GM18858 (cell line): ENCODE measurements at regions not wholly inside any gene's neighbourhood (a gene's known extent, or its start where the extent isn't known, plus 50 kb on each side); places are given as distances from the start of the nearest gene placed in this dataset.

ENCODE experiments used
- ATAC-seq: cut with Tn5 transposase; IDR thresholded peaks from one replicate; pipeline ENCODE4 v1.9.1; 2021; ENCODE audit not compliant: unreplicated experiment

DNA sequence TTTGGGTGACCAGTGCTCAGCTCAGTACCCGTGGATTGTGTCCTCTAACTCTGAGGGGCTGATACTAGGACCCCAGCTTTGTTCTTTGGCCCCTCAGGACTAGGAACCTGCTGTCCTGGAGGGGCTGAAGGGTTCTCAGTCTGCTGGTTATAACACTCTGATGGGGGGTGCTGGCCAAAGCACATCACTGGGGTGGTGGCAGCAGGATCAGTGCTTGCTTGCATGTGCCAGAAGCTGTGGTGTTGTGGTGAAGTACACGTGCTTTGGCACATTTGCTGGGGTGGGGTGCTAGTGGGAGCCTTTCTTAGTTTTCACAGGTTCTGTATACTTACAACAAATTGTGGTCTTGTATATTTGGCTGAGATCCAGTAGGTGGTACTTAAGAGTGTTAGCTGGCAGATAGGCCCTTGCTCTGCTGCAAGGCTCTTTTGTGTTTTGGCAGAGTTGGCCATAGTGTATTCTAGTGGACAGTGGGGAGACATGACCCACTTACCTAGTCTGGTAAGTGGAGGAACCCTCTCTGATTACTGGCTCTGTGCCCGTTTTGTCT is 344.3 kb downstream of the EDEM1 start:
- no peak for ATAC-seq

DNA sequence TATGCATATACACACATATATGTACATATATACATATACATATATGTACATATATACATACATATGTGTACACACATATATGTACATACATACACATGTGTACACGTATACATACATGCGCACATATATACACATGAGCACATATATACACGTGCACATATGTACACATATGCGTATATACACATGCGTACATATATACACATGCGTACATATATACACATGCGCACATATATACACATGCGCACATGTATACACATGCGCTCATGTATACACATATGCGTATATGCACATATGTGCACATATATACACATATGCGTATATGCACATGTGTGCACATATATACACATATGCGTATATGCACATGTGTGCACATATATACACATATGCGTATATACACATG is 353.0 kb downstream of the EDEM1 start:
- no peak for ATAC-seq

DNA sequence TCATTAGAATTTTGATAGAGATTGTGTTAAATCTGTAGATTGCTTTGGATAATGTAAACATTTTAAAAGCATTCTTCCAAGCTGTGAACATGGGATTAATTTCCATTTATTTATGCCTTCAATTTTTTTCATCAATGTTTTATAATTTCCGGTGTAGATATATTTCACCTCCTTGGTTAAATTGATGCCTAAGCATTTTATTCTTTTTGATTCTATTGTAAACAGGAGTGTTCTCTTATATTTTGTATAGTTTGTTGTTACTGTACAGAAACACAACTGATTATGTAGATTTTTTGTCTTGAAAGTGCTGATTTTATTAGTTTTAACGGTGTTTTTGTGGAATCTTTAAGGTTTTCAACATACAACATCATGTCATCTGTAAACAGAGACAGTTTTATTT is 355.0 kb downstream of the EDEM1 start:
- no peak for ATAC-seq

DNA sequence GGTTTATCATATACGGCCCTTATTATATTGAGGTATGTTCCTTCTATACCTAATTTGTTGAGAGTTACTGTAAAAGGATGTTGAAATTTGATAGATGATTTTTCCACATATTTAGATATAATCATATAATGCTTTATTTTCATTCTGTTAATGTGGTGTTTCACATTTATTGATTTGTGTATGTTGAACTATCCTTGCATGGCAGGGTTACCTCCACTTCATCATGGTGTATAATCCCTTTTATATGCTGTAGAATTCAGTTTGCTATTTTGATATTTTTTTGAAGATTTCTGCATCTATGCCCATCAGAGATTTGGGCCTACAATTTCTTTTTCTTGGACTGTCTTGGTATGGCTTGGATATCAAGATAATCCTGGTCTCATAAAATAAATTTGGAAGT is 355.5 kb downstream of the EDEM1 start:
- no peak for ATAC-seq

DNA sequence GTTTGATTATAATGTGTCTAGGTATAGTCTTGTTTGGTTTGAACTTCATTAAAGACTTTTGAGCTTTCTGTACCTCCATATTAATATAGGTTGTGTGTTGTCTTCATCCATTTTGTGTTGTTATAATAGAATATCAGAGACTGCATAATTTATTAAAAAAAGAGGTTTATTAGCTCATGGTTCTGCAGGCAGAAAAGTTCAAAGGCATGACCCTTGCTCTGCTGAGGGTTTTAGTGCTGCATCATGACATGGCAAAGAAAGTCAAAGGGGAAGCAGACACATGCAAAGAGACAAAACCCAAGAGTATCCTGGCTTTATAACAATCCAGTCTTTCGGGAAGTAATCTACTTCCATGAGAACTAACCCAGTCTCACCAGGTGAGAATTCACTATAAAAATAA is 358.2 kb downstream of the EDEM1 start:
- ATAC-seq = no peak

DNA sequence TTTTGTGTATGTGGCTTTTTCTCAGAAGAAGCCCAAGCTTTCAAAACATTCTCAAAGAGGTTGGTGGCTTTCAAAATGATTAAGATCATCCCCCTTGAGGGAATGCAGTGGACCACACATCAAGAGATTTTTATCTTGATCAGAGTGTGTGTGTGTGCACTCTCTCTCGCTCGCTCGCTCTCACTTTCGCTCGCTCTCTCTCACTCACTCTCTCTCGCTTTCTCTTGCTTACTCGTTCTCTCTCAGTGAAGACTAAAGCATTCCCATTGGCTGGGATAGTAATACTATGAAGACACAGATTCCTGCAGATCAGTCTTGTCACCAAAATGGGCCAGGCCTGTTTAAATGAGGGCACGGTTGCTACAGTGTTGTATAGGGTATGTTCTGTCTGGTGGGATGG is 365.7 kb downstream of the EDEM1 start:
- ATAC-seq = no peak

DNA sequence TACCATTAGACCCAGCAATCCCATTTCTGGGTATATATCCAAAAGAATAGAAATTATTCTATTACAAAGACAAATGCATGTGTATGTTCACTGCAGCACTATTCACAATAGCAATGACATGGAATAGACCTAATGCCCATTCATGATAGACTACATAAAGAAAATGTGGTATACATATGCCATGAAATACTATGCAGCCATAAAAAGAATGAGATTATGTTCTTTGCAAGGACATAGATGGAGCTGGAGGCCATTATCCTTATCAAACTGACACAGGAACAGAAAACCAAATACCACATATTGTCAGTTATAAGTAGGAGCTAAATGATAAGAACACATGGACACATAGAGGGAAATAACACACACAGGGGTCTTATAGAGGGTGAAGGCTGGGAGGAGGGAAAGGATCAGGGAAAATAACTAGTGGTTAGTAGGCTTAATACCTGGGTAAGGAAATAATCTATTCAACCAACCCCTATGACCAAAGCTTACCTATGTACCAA is 366.8 kb downstream of the EDEM1 start:
- ATAC-seq = no peak

DNA sequence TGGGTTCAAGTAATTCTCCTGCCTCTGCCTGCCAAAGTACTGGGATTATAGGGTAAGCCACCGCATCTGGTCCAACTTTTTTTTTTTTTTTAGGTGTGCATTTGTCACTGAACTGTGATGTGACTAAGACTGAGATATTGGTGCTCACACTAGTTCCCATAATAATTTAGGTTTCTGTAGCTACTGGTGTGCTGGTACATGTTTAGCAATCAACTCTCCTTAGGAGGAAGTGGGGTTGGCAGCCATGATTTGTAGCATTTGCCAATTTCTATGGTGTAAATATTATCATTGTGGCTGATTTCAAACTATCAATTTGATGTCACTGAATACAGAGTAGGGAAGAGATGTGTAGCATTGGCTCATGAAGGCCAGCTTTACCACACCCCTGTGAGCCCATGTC is 372.7 kb downstream of the EDEM1 start:
- no peak for ATAC-seq

DNA sequence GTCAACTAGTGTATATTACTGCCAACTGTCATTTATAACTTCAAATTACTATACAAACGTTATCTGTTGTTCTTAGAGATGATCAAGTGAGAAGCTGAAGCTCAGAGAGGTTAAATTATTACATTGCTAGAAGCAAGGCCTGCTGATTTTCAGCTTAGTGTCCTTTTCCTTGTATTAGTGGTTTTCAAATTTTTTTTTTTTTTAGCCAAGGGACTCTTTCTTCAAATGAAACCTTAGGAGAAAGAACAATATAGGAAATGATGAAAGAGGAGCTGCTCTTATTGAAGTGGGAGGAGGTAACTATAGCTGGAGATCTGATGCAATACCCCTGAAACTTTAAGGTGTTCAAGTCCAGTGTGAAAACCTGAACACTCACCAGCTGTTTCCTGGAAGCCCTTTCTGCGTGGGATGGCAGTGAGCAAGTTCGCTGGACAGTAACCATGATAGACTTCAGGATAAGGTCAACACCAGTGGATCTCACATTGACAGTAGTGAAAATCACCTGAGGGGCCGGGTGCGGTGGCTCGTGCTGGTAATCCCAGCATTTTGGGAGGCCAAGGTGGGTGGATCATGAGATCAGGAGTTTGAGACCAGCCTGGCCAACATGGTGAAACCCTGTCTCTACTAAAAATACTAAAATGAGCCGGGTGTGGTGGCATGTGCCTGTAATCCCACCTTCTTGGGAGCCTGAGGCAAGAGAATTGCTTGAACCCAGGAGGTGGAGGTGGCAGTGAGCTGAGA is 376.2 kb downstream of the EDEM1 start:
- no peak for ATAC-seq

DNA sequence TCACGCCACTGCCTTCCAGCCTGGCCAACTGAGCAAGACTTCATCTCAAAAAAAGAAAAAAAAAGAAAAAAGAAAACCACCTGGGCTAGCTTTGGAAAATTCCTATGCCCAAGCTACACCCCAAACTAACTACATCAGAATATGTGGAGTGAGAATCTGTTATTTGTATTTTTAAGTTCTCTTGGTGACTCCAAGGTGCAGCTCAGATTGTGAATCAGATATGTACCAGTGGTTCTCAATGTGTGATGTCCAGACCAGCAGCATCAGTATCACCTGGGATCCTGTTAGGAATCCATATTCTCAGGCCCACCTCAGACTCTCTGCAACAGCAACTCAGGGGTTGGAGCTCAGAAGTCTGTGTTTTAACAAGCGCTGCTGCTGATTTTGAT is 376.8 kb downstream of the EDEM1 start:
- no peak for ATAC-seq

DNA sequence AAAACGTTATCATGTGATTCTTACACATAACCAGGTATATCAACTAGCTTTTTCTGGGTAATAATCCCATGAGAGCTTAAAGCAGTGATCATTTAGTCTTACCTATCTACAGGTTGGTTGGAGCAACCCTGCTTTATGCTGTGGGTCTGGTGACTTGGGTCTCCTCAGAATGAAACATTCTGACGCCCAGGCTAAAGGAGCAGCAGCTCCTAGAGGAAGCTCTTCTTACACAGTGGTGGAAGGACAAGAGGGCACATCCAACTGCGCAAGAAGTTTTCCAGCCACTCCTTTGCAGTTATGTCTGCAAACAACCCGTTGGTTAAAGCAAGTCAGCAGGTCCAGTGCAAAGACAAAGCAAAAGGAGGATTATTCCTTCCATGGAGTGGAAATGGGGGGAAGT is 377.5 kb downstream of the EDEM1 start:
- ATAC-seq = no peak

DNA sequence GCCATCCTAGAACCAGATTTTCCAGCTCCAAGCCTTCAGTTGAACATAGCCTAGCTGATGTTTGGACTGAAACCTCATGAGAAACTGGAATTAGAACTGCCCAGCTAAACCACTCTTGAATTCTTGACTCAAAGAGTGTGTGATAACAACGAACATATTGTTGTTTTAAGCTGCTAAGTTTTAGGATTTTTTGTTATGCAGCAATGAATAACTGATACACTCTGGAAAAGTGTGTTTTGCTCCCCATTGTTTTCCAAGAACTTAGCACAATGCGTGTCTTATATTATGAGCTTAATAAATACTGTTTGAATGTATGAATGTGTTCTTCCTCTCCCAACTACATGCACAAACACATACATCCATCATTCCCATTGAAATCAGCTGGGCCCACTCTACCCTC is 379.6 kb downstream of the EDEM1 start:
- no peak for ATAC-seq

DNA sequence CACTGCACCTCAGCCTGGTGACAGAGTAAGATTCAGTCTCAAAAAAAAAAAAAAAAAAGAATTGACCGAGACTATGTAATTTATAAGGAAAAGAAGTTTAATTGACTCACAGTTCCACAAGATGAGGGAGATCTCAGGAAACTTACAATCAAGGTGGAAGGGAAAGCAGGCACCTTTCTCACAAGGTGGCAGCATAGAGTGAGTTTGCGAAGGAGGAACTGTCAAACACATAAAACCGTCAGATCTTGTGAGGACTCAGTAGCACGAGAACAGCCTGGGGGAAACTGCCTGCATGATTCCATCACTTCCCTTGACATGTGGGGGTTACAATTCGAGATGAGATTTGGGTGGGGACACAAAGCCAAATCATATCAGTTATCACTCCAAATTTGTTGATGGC is 380.9 kb downstream of the EDEM1 start:
- ATAC-seq = no peak

DNA sequence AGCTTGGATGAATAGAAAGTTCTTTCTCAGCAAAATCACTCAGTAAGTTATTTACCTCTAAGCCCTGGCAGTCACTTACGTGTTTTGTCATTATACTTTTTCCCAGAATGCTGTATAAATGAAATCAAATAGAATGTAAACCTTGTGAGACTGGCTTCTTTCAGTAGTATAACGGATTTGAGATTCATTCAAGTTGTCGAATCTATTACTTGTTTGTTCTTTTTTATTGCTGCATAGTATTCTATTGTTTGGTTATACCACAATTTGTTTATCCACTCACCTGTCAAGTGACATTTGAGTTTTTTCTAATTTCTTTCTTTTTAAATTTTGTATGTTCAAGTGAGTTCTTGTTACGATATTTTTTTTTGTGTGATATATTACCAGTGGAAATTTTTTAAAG is 381.6 kb downstream of the EDEM1 start:
- no peak for ATAC-seq

DNA sequence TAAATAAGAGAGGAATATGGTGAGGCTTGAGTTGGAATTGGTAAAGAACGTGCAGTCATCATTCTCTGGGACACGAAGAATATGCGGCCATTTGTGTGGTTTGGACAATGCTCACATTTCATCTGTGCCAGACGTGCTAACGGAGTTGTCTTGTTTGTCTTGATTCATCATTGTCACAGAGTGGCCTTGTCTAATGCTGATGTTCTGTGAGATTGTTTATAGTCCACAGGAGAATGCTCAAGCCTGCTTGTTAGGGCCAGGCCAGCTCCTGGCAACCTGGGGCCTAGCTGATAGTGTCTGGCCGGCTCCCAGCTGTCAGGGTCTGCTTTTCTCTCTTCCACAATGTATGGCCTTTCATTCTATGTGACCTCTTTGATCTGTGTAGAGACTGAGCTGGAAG is 384.7 kb downstream of the EDEM1 start:
- no peak for ATAC-seq

DNA sequence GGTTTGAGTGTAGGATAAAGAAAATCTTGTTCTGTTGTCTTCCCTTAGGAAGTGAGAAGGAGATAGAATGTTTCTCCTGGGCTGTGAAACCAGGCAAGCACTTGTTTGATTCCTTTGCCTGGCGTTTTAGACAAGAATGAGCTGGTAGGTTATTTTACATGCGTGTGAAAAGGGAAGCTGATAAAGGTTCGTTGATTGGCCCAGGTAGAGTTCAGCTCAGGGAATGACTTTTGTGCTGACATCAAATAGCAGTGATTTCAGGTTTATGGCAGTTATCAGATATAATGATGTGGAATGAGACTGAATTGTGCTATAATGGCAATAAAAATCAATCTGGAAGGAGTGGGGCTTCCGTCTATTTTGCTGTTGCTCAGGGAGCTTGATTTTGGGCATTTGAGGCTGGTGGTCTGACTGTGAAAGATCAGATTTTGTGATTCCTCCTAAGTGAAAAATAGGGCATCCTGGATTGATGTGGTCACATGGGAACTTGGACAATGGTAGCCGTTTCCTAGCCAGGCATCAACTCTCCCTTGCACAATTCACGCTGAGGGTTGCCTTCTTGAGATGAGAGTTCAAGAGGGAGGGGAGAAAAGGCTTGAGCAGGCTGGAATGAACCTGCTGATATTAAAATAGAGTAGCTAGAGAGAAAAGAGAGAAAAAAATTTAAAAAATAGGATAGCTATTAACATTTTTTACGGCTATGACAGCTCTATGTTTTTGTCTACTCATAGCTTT is 388.9 kb downstream of the EDEM1 start:
- no peak for ATAC-seq

DNA sequence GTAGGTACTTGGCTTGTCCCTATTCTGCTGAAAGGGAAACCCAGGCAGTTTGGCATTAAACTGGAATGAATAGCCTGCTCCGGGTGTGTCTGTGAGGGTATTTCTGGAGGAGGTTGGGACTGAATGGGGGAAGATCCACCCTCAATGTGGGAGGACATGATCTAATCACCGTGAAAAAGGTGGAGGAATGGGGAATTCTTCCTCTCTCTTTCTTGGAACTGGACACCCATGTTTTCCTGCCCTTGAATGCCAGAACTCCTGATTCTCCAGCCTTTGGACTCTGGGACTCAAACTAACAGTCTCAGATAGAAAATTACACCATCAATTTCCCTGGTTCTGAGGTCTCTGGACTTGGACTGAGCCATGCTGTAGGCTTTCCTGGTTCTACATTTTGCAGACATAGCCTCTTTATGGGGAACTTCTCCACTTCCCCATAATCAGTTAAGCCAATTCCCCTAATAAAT is 391.7 kb downstream of the EDEM1 start:
- no peak for ATAC-seq

DNA sequence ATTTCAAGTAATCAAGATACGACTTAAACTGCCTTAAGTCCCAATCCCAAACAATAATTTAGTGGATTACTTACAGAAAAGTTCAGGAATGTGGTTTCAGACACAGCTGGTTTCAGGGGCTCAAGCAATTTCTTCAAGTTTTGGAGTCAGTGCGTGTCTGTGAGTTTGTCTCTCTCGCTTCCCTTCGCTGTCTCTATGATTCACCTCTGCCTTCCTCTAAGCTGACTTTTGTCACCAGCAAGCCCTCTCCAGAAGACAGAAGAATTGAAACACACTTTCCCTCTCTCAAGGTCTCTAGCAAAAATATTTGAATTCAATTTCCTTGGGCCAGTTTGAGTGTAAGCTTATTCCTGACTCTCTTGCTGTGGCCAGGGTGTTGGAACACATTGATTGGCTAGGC is 392.4 kb downstream of the EDEM1 start:
- no peak for ATAC-seq

DNA sequence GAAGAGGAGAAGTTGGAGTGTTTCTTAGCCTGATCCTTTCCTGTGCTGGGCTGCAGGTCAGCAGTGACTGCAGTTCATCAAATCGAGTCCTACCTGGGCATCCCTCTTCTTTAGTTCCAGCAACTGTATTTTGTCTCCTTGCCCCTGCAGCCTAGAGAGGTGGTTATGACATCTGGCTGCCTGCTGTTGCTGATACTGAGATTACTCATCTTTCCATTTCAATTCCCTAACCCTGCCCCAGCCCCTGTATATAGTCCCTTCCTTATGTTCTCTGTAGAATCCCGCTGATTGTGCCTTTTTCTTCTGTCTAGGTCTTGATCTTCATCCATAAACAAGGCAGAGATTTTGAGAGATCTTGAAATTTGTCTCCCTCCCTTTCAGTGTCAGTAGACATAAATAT is 393.3 kb downstream of the EDEM1 start:
- ATAC-seq = no peak

DNA sequence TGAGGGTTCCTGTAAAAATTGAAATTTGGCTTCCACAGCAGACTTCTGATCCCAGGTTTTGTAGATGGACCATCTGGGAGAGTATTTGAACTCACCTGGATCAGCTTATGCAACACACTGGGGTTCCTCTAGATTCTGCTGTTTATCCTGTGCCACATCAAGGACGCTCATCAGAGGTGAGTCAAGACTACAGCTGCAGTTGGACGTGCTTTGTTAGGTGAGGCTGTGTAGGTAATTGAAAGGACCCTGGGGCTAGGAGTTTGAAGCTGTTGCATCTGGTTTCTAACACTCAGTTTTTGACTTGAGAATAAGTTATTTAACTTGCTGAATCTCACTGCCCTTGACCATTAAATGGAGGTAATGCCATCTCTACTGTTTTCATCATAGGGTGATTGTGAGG is 394.2 kb downstream of the EDEM1 start:
- no peak for ATAC-seq

DNA sequence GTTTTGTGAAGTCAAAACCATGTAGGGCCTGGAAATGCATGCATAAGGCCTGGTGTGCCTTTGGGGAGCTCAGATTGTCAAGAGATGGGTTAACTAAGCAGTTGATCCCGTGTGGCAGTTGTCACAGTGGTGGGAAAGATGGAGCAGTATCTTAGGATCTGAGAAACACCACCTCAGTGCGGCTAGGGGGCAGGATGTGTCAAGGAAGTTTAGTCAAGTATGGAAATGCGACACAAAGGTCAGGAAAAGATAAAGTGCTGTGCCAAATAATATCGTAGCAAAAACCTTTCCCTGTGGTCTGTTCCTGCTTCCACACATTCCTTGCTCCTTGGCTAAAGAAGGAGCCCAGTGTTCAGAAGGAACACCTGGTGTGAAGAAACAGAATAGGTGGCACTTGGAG is 396.4 kb downstream of the EDEM1 start:
- ATAC-seq = no peak

DNA sequence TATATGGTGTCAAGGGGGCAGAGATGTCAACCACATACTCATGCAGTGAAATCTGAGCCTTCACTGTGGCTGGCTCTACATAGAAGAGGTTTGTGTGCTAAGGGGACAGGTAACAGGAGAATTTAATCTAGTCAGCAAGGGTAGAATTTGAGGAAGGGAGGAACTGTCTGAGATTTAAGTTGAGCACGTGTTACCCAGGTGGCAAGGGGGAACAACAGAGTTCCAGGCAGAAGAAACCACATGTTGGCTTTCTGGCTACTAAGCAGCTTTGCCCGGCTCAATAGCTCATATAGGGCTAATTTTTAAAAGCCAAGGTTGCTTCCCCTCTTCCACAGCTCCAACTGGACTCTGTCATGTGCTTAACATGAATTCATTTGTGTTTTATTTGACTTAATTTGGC is 397.6 kb downstream of the EDEM1 start:
- ATAC-seq = no peak
